G401.6 (cell line): ENCODE measurements at regions not wholly inside any gene's neighbourhood (a gene's known extent, or its start where the extent isn't known, plus 50 kb on each side); places are given as distances from the start of the nearest gene placed in this dataset.

ENCODE experiments used
- FAIRE-seq: peaks from 2 replicates; lab custom pipeline; 2012; peaks lifted over from hg19 to GRCh38; lab: Jason Lieb, UNC

GRCh38 chr2:198203336-198204069 is 399.1 kb downstream of the PLCL1 start:
- FAIRE-seq: no peak
